NK-92 treated with Interleukin-12 subunit alpha and Interleukin-12 subunit beta, amount 100 ng/mL, for 24 hours (cell line): ENCODE measurements at regions not wholly inside any gene's neighbourhood (a gene's known extent, or its start where the extent isn't known, plus 50 kb on each side); places are given as distances from the start of the nearest gene placed in this dataset.

ENCODE experiments used
- DNase-seq: peaks from one replicate; lab custom pipeline; 2025; lab: John Stamatoyannopoulos, UW

DNA sequence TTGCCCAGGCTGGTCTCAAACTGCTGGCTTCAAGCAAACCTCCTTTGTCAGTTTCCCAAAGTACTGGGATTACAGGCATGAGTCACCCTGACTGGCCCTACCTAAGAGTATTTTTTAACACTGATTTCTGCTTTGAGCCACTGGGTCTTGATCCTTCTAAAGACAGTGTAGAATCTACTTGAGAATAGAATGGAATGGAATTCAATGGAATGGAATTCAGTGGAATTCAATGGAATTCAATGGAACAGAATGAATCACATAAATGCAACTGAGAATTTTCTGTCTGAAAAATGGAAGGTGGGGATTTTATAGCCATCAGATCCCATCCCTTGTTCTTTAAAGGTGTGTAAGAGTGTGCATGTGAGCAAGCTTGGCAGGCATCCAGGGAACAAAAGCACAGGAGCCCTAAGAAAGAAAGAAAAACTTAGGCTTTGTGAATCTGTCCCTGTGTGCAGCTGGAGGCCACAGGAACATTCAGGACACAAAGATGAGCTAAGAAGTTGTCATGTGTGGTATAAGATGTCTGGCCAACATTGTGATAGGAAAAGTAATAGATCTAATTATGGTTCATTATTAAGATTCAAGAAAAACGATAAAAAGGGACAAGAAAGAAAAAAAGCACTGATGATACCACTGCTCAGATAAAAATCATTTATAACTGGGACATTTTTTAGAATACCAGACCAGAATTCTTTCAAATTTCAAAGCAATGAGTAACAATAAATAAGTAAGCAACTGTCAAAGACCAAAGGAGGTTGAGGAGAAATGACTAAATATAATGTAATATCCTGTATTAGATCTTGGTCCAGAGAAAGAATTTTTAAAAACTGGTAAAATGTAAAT, 681.0 kb upstream of the GJE1 start:
- DNase-seq, result no peak

DNA sequence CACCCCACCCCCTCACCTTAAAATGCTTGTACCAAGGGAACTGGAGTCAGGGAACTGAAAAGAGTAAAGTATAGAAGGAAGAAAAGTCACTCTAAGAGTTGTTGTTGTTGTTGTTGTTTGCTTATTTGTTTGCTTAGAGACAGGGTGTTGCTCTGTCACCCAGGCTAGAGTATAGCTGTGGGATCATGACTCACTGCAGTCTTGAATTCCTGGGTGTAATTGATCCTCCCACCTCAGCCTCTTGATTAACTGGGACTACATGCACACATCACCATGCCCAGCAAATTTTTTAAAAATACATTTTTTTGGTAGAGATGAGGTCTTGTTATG, 681.6 kb upstream of the GJE1 start:
- no peak for DNase-seq

DNA sequence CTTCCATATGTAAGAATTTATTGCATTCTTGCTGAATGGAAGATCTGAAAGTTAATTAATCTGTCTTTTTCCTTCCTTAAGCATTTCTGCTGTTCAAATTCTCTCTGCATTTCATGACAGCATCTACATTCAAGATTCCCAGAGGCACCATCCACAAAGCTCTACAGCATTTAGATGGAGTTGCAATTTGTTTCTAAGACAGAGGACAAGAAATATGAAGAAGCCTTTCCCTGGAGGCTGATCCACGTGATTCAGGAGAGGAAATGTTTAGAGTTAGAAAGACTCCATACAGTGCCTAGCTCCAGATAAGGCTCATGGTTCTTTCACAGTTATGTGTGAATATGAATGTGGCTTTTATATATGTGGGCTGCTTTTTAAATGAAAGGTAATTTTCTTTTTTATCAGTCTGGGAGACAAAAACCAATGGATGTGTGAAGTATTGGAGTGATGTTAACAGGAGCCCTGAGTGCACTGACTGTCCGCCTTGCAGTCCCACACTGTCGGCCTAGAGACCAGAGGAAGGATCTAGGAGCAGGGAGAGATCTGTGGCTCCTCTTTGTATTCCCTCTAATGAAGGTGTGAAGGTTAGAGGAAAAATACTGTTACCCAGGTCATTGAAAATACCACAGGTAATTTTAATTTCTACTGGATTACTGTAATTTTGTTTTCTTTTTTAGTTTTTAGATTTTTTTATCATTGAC, 686.6 kb upstream of the GJE1 start:
- DNase-seq, result no peak

DNA sequence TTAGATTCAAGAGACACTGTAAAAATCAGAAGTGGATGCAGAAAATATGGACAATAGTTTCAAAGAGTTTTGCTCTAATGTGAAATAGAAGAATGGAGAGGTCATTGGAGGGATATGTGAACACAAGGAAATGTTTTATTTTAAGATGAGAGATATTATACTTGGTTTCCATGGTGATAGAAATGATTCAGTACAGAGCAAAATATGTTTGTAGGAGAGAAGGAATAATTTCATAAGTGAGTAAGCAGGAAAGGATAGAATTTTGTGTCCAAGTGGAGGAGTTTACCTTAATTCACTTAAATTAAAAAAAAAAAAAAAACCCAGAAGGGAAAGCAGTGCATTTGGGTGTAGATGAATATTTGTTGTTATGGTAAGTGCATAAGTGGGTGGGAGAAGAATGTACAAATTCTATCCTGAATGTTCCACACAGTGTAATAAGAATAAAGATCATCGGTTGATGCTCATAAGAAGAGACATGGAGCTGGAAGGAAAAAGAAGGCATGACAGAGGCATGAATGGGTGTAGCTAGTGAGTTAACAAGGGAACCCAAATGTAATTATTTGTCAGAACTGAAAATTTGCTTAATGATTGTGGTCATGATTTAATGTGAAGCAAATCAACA, 688.9 kb upstream of the GJE1 start:
- no peak for DNase-seq

DNA sequence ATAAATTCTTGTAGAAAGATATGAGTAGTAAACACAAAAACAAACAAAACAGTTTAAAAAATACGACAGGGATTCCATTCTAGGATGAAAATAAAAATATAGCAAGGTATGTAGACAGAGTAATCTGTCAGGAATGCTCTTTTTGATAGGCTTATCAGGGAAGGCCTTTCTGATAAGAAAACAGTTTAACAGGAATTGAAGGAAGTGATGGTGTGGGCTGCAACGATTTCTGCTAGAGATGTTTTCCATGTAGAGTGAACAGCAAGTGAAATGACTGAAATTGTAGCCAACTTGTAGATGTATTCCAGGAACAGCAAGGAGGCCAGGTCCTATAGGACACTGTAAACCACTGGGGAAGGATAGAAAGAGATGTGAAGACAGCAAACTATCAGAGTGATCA, 689.7 kb upstream of the GJE1 start:
- no peak for DNase-seq

DNA sequence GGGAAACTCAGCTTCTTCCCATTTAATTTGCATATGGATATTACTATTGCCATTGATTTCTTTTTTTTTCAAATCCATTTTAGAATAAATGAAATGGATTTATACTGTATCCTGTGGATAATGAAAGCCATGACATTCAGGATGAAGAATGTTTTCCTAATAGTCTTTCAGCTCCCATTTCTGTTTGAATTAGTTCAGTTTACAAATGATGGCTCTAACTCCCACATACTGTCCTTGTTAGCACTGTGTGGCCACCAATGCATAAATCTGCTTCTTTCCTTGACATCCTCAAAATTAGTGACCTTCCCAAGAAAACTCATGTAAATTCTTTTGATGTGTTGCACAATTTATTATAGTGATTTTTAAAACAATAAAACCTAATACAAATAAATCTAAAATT, 693.2 kb upstream of the GJE1 start:
- no peak for DNase-seq

DNA sequence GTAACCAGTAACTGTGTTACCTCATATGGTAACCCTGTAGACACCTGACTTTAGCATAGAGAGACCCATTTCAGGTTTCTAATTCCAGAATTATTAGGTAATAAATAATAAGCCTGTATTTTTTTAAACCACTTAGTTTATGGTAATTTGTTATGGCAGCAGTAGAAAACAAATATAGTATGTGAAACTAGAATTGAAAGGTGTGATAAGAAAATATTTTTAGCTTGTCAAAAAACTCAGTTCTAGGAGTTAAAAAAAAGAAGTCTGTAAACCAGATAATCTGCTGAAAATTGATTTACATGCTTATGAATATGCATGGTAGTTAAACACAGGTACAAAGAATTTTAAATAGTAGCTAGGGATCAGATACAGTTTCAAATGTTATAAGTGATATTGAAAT, 695.0 kb upstream of the GJE1 start:
- no peak for DNase-seq

DNA sequence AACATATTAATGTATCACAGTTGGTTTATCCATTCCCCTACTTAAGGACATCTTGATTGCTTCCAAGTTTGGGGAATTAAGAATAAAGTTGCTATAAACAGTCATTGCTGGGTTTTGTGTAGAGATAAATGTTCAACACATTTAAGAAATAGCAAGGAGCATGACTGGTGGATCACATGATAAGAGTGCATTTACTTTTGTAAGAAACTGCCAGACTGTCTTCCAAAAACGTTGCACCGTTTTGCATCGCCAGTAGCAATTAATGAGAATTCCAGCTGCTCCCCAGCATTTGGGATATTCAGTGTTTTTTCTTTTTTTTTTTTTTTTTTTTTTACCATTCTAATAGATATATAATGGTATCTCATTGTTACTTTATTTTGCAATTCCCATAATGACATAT, 695.7 kb upstream of the GJE1 start:
- no peak for DNase-seq

DNA sequence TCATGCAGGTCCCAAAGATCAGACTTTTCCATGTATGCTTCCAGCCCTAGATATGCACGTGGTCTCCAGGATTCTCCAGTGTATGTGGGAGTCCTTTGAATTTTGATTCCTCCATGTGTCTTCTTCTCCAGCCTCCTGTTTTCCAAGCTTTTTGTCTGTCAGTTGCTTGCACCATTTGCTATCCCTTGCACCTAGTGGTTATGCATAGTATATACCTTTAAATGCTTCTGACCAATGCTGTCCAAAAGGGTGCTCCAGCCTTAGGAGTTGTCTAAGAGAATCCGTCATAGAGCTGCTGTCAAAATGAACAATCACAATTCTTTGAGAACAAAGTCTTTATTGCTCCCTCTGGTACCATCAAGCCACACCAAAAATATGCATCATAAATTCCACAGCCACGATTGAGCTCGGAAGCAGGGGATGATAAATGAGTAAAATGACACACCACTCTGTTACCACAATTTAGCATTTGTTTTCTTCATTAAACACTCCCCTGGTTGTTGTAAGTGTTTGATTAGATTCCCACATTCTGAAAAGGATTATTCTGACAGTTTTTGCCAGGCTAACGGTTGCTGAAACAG, 706.2 kb upstream of the GJE1 start:
- no peak for DNase-seq

DNA sequence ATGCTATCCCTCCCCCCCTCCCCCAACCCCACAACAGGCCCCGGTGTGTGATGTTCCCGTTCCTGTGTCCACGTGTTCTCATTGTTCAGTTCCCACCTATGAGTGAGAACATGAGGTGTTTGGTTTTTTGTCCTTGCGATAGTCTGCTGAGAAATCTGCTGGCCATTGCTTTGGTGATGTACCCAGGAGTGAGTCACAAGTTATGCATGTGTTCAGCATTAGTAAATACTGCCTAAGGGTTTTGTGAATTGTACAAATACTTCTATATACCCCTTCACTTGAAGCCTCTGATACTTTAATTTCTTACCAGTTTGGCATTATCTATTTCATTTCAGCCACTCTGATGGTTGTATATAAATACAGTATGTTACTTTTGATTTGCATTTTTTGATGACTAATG, 711.3 kb upstream of the GJE1 start:
- DNase-seq, result no peak

DNA sequence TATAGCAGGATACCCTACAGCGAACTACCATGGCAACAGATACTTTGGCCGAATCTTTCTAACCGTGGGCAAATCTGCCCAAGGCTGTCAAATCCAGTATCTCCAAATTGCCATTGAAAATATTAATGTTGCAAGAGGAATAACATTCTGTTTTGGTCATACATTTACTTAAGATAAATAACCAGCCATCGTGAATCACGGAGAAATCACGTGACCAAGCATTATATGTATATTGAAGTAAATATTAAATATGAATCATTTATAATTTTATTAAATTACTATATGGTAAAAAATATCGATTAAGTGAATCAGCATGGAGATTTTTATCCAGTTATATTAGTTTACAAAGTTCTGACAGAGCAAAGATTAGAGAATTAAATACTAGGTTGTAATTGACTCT, 714.6 kb upstream of the GJE1 start:
- no peak for DNase-seq

DNA sequence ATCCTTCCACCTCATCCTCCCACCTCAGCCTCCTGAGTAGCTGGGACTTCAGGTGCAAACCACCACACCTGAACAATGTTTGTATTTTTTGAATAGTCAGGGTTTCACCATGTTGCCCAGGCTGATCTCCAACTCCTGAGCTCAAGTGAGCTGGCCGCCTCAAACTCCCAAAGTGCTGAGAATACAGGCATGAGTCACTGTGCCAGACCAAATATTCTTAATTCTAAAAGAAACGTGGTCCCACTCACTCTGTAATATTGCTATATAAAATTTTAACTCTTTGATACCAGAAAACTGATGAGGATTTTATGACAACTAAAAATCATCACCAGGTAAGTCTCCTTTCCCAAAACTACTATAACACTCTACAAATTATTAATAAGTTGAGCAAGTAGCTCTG, 716.8 kb upstream of the GJE1 start:
- DNase-seq, result no peak

DNA sequence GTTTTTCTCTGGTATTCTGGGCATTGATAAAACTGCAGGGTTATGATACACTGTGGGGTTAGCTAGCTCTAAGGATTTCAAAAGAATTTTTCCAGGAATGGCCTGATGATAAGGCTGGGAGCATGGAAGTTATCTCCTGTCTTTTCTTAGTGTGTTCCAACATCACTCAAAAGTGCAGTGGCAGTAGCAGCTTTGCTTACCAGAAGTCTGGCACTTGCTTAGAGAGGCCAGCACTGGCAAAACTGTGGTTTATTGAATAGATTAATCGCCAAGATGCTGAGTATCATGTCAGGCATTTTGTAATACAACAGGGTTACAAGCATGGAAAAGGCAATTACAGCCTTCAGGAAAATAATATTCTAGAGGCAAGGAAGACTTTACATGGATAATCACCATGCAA, 719.5 kb upstream of the GJE1 start:
- DNase-seq, result no peak

DNA sequence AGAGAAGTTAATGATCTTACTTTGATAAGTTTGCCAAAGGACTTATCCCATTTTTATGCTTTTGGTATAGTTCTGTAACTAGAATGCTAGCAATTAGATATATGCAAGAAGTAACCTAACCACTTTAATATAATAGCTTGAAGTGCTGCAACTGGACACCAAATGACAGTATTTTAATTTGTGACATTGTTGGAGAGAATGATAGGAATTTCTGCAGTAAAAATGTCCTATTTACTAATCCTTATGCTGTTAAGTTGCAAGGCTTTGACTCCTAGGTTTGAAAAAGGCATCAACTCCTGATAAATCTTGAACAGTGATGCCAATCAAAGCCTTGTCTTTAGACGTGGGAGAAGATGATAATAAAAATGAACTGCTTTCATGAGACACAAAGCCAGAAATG, 726.0 kb upstream of the GJE1 start:
- DNase-seq, result no peak

DNA sequence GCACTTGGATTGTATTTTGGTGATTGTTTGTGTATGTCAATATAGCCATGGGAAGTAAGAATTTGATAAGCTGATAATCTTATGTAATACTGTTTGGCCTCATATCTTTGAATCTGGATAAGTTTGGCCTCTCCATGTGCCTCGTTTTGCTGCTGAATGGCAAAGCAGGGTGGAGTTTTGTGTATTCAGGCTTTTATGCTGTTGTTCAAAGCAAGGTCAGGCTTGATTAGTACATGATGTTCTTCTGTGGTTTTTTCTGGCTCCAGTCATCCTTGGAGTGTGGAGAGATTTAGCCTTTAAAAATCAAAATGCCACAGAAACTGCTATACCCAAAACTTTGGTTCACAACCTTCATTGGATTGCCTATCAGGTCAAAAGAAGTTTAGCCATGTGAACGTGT, 728.9 kb upstream of the GJE1 start:
- DNase-seq, result no peak

DNA sequence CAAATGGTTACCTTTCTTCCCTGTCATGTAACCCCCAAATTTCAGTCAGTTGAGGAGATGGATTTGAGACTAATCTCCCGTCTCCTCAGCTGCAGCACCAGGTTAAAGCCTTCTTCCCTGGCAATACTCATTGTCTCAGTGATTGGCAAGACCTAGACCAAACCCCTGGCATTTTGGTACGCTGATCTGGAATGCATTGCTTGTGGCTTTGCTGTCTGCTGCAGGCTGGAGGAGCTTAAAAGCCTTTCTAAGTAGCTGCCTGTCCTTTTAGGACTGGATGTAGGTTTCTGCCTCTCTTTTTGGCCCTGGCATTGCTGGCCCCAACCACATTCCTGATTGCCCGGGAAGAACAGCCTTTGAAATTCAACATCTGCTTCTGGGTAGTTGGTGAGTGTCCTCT, 729.6 kb upstream of the GJE1 start:
- no peak for DNase-seq

DNA sequence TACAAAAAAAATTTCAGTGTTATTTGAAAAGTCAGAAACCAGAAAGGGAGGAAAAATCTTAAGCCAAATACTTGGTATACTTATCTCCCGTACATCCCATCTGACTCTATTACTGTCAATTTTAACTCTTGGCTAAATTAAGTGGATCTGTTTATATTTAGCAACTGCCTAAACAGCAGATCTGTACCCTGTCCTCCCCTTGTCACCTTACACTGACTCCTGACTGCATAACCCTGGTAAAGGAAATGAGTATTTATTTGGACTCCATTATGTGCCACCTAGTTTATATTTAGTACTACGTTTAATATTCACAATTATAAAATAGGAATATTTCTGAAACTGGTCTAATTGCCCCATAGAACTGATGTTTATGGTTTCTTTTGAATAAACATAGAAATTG, 730.2 kb upstream of the GJE1 start:
- DNase-seq, result no peak

DNA sequence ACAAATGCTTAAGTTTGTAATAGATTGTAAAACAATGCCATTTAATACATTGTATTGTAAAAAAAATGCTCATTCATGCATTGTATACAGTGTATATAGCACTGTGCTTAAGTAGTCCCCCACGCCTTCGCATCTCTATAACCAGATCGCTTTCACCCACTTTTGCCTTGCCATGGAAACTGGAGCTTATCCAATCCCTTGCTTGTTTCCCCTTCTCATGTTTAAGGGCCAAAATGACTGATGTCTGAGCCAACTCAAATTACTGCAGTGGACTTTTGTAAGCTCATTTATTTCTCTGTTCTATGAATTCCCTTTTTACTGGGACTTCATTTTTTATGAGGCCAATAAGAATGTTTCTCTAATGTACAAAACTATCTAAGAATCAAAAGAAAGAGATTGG, 730.9 kb upstream of the GJE1 start:
- no peak for DNase-seq

DNA sequence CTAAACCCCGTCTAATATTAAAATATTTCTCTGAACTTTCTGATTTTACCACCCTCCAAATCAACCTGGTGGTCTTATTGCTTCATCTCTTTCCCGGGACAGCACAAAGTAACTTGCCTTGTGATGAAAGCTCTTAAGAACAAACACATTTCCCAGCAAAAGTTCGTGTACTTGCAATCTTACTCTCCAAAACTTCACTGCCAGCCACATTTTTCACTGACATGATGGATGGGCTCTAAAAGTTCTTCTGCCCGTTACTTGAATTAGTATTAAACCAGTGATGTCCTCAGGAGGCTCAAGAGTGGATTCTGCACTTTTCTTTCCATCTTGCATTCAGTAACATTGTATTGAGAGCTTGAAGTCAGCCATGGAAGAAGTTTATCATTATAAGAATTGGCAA, 731.6 kb upstream of the GJE1 start:
- no peak for DNase-seq

DNA sequence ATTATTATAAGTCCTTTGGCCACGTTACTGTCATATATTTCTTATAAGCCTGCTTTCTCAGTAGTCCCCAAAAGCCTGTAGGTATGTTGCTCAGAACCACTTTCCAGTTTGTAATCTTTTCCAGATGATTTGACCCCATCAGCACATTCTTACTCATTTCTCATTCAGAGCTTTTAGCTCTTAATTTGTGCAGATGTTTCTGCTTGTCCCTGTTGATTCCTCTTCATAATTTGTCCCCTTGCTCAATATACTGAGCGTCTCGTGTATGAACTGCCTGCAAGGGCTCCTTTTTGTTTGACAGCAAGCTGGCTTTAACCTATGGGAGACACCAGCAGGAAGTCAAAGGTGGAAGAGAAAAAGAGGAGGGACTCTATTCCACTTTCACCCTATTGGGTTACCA, 733.8 kb upstream of the GJE1 start:
- no peak for DNase-seq

DNA sequence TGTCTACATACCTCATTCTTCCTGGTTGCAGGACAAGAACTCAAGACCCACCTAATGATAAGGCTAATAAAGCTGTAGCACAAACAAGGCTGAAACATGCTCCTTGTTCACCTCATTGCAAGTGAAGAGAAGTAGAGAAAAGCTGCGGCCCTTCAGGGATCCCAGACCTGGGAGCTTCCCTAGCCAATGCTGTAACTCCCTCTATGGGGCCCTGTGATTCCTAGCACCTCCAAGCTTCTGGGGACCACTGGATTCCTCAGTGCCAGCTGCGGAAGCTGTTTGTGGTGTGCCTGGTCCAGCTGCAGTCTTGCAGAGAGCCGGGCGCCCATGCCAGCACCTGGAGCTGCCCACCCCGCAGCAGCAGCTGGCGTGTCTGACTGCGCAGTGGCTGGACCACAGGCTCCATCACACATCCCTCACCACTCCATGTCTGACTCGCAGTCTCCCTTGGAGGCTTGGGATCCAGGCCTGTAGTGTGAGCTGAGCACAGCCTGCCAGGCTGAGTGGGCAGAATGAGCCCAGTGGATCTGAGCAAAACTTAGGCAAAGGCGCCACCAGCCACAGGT, 737.2 kb upstream of the GJE1 start:
- DNase-seq, result no peak

DNA sequence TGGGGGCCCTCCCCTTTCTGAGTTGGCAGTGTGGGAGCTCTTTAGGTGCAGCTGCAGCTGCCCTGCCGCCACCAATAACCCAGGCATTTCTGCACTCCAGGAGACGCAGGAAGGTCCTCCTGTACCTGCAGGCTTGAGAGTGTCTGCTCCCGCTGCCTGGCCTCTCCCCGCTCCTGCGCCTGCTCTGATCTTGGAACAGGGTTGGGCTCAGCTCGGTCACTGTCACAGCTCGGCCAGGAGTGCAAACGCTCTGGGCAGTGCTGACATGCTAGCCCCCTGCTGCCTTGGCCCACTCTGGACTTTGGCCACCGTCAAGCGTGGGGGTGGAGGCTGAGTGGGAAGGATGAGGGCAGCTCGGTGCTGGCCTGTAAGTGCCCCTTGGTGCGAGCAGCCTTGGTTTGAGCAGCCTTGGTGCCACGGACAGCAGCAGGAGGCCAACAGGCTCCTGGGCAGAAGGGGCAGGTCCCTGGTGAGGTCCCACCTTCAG, 738.1 kb upstream of the GJE1 start:
- DNase-seq, result no peak

DNA sequence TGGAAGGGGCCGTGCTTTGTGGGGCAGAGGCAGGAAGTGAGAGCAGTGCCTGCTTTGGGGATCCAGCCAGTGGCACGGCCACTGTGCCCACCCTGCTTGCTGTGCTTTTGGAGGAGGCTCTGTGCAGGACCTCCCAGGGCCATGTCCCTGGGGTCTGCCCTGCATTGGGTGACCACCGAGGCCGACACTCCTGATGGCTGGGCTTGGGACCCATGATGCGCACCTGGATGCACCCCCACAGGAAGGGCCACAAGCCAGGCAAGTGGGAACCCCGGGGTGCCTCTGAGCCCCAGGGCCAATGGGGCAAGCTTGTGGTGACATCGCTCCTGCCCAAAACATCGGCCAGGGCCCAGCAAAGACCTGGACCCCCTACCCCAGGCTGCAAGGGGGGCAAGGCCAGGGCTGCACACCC, 738.6 kb upstream of the GJE1 start:
- no peak for DNase-seq
